RWPE1 (cell line): ENCODE measurements at regions not wholly inside any gene's neighbourhood (a gene's known extent, or its start where the extent isn't known, plus 50 kb on each side); places are given as distances from the start of the nearest gene placed in this dataset.

Experiments used
- CTCF ChIA-PET: fragments of 350-600 bp; sonication (Branson Sonifier 250); formaldehyde crosslinking; extraction: SDS; loops from one replicate; lab custom pipeline; 2021; lab: Yijun Ruan, JAX
- POLR2A ChIA-PET: fragments of 400-600 bp; formaldehyde crosslinking; extraction: SDS; loops from one replicate; lab custom pipeline; 2020; ENCODE audit warnings: antibody characterized with exemption; ENCODE audit not compliant: low non-redundant PET; lab: Yijun Ruan, JAX
- DNase-seq: peaks from one replicate; pipeline ENCODE4 v3.0.0; 2012; ENCODE audit warnings: low spot score
- H3K27ac ChIP-seq: fragments of 450-650 bp; 2 replicates; pipeline ENCODE4 v1.5.1; 2017
- CTCF ChIP-seq: fragments of 450-650 bp; conservative IDR thresholded peaks from 2 replicates; pipeline ENCODE4 v1.5.1; 2017; ENCODE audit warnings: low read depth, mild to moderate bottlenecking

- POLR2A ChIA-PET, result no interaction called here
- no peak for TF ChIP-seq CTCF
- no peak for DNase-seq
- H3K27ac ChIP-seq, result no peak overlapping the region
- CTCF ChIA-PET, result interaction anchor here (0.9 to 1.5 kb wide), 3 partner anchors 36 to 220 kb away, joined by 3 to 5 read pairs (median 5); no protein-coding TSS in a partner anchor
These were observed 88.4 kb downstream of the VEGFA start for GRCh38 chr6:43858161-43859153.

- no peak for TF ChIP-seq CTCF
- DNase-seq, result no peak
- POLR2A ChIA-PET, result no interaction called here
- H3K27ac ChIP-seq, result no peak overlapping the region
- CTCF ChIA-PET, result interaction anchor here (0.5 to 2.2 kb wide), 9 partner anchors 10 to 264 kb away, joined by 3 to 9 read pairs (median 5); partner anchors contain the start of gene VEGFA
These were observed 86.2 kb downstream of the VEGFA start for GRCh38 chr6:43856005-43856765.

GRCh38 chr6:43855247-43855646 lies 85.2 kb downstream of the VEGFA start:
- H3K27ac ChIP-seq, result no peak overlapping the region
- DNase-seq, result no peak
- TF ChIP-seq CTCF, result no peak
- CTCF ChIA-PET, result interaction anchor here (0.5 to 2.2 kb wide), 5 partner anchors 9 to 263 kb away, joined by 4 to 9 read pairs (median 5); partner anchors contain the start of gene VEGFA
- POLR2A ChIA-PET, result no interaction called here

DNA sequence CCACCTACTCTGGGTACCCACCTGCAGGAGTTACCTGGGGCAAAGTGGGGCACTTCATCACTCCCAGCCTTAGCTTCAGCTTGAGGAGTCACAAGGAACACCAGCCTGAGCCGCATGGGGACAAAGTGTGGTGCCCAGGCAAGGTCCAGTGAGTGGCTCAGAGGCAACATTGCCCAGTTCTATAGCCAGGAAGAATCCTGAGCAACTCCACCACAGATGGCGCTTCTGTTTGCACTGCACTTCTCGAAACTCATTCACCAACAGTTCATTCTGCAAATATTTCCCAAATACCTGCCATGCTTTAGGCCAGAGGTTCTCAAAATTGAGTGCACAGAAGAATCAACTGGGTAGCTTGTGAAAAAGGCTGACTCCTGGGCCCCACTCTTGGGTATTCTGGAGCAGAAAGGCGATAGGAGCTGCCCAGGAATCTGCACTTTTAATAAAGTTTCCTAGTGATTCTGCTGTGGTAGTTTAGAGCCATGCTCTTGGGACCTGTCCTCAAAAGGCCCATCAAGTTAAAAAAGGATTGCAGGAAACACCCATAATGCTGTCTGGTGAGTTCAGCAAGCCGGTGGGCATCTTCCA lies 83.1 kb downstream of the VEGFA start:
- ChIA-PET POLR2A (no interaction called here), CTCF (interaction anchor here (0.6 kb wide), 1 partner anchor 106 kb away, joined by 3 read pairs; no protein-coding TSS in a partner anchor)
- no peak overlapping the region for H3K27ac ChIP-seq
- DNase-seq, result no peak
- TF ChIP-seq CTCF, result no peak

GRCh38 chr6:43852350-43852864 lies 82.4 kb downstream of the VEGFA start:
- DNase-seq, result no peak
- ChIA-PET POLR2A (no interaction called here), CTCF (no interaction called here)
- H3K27ac ChIP-seq, result no peak overlapping the region
- no peak for TF ChIP-seq CTCF
